H1 (cell line): ENCODE measurements at regions not wholly inside any gene's neighbourhood (a gene's known extent, or its start where the extent isn't known, plus 50 kb on each side); places are given as distances from the start of the nearest gene placed in this dataset.

Experiments used
- CTCF ChIA-PET: fragments of 300-600 bp; sonication (Branson Sonifier 250); formaldehyde crosslinking; loops from one replicate; lab custom pipeline; 2021; ENCODE audit not compliant: partially characterized antibody; lab: Charles Lee
- POLR2A ChIA-PET: fragments of 300-600 bp; sonication (Branson Sonifier 250); formaldehyde crosslinking; loops from one replicate; lab custom pipeline; 2021; ENCODE audit warnings: inconsistent platforms; ENCODE audit not compliant: partially characterized antibody; lab: Charles Lee
- DNase-seq, 2 experiments: peaks; one replicate each; pipeline versions ENCODE4 v3.0.0 to v3.0.0-alpha.2; 2010 to 2022; ENCODE audit warnings: low spot score in 2 of 2, low read depth in 1 of 2, mixed read lengths in 1 of 2
- FAIRE-seq: peaks from 2 replicates; lab custom pipeline; 2011; peaks lifted over from hg19 to GRCh38; lab: Jason Lieb, UNC
- H2AFZ ChIP-seq: 2 replicates; pipeline ENCODE4 v1.8.1; 2012; ENCODE audit warnings: low read length, inconsistent platforms
- H2AK5ac ChIP-seq: 2 replicates; pipeline ENCODE4 v1.6.1; 2013; ENCODE audit warnings: low read depth, low read length
- H2BK120ac ChIP-seq: replicated peaks from 2 replicates; pipeline ENCODE3; 2013; ENCODE audit warnings: low read depth, low read length, inconsistent platforms
- H2BK12ac ChIP-seq: 2 replicates; pipeline ENCODE4 v1.6.1; 2013; ENCODE audit warnings: low read depth, low read length
- H2BK15ac ChIP-seq: 2 replicates; pipeline ENCODE4 v1.6.1; 2013; ENCODE audit warnings: low read length
- H2BK20ac ChIP-seq: 2 replicates; pipeline ENCODE4 v1.6.1; 2013; ENCODE audit warnings: low read length
- H2BK5ac ChIP-seq: 2 replicates; pipeline ENCODE4 v1.6.1; 2013; ENCODE audit warnings: low read depth, low read length
- H3K14ac ChIP-seq: 2 replicates; pipeline ENCODE4 v1.6.1; 2013; ENCODE audit warnings: inconsistent platforms; ENCODE audit not compliant: insufficient read length
- H3K18ac ChIP-seq: 2 replicates; pipeline ENCODE4 v1.6.1; 2013; ENCODE audit warnings: low read length; ENCODE audit errors: extremely low read depth
- H3K23ac ChIP-seq: 2 replicates; pipeline ENCODE4 v1.6.1; 2013; ENCODE audit warnings: inconsistent platforms; ENCODE audit not compliant: insufficient read length
- H3K23me2 ChIP-seq: 2 replicates; pipeline ENCODE4 v1.6.1; 2013; ENCODE audit warnings: low read depth, low read length
- H3K27ac ChIP-seq: 2 replicates; pipeline ENCODE4 v1.6.1; 2011; ENCODE audit warnings: low read depth, low read length, inconsistent platforms
- H3K27me3 ChIP-seq, 4 experiments: replicated peaks in 1 of 4; 1 replicate in 1 of 4; 2 replicates in 3 of 4; pipeline versions ENCODE4 v1.6.1 to v1.8.1; 2011 to 2013; ENCODE audit warnings: low read length in 3 of 4, mild to moderate bottlenecking in 3 of 4, inconsistent platforms in 2 of 4, mixed read lengths in 2 of 4, moderate library complexity in 1 of 4; ENCODE audit not compliant: control insufficient read depth in 3 of 4, insufficient read depth in 3 of 4; ENCODE audit errors: extremely low read depth in 1 of 4
- H3K36me3 ChIP-seq, 4 experiments: 2 replicates each; pipeline versions ENCODE4 v1.6.1 to v1.8.1; 2011 to 2013; ENCODE audit warnings: mild to moderate bottlenecking in 4 of 4, low read length in 3 of 4, moderate library complexity in 2 of 4, control low read depth in 1 of 4, inconsistent platforms in 1 of 4; ENCODE audit not compliant: insufficient read depth in 4 of 4, control insufficient read depth in 2 of 4
- H3K4ac ChIP-seq: replicated peaks from 2 replicates; pipeline ENCODE3; 2013; ENCODE audit warnings: low read length, low read depth, mixed read lengths, inconsistent platforms; ENCODE audit not compliant: insufficient read length
- H3K4me1 ChIP-seq, 4 experiments: replicated peaks in 1 of 4; 1 replicate in 1 of 4; 2 replicates in 3 of 4; pipeline versions ENCODE4 v1.6.1 to v1.8.1; 2011 to 2013; ENCODE audit warnings: low read length in 3 of 4, inconsistent platforms in 2 of 4, mixed read lengths in 1 of 4; ENCODE audit not compliant: insufficient read depth in 4 of 4, control insufficient read depth in 3 of 4
- H3K4me2 ChIP-seq, 2 experiments: 2 replicates each; pipeline versions ENCODE4 v1.6.1 to v1.8.1; 2011 to 2013; ENCODE audit warnings: low read depth in 2 of 2, low read length in 2 of 2, control low read depth in 1 of 2, inconsistent platforms in 1 of 2, mild to moderate bottlenecking in 1 of 2; ENCODE audit not compliant: insufficient read depth in 1 of 2
- H3K4me3 ChIP-seq, 4 experiments: fragments of 200-600, 300-600 bp in 1 of 4; sonication (generic), shearing (Covaris generic), sonication (Bioruptor Twin) in 1 of 4; 2 replicates each; pipeline versions ENCODE4 v1.5.1 to v1.8.1; 2011 to 2016; ENCODE audit warnings: low read length in 4 of 4, low read depth in 3 of 4, control low read depth in 2 of 4, inconsistent platforms in 2 of 4, mild to moderate bottlenecking in 2 of 4, mixed read lengths in 1 of 4, moderate library complexity in 1 of 4; ENCODE audit not compliant: insufficient read depth in 2 of 4; ENCODE audit errors: extremely low read depth in 1 of 4
- H3K56ac ChIP-seq: replicated peaks from 2 replicates; pipeline ENCODE3; 2013; ENCODE audit warnings: low read depth, mild to moderate bottlenecking, mixed read lengths, low read length, inconsistent platforms; ENCODE audit not compliant: insufficient read length
- H3K79me1 ChIP-seq: 2 replicates; pipeline ENCODE4 v1.6.1; 2013; ENCODE audit warnings: low read depth, low read length, control low read depth
- H3K79me2 ChIP-seq, 2 experiments: 2 replicates each; pipeline versions ENCODE4 v1.6.1 to v1.8.1; 2012 to 2013; ENCODE audit warnings: low read length in 2 of 2, mild to moderate bottlenecking in 2 of 2, inconsistent platforms in 1 of 2; ENCODE audit not compliant: insufficient read depth in 2 of 2, control insufficient read depth in 1 of 2
- H3K9ac ChIP-seq, 4 experiments: replicated peaks in 1 of 4; 1 replicate in 1 of 4; 2 replicates in 3 of 4; pipeline versions ENCODE4 v1.6.1 to v1.8.1; 2011 to 2013; ENCODE audit warnings: low read depth in 3 of 4, low read length in 3 of 4, control low read depth in 2 of 4, mild to moderate bottlenecking in 2 of 4, moderate library complexity in 2 of 4, inconsistent platforms in 1 of 4; ENCODE audit errors: extremely low read depth in 1 of 4
- H3K9me3 ChIP-seq, 2 experiments: 2 replicates each; pipeline versions ENCODE4 v1.6.1 to v1.8.1; 2012 to 2013; ENCODE audit warnings: mild to moderate bottlenecking in 2 of 2, moderate library complexity in 2 of 2, control low read depth in 1 of 2, inconsistent platforms in 1 of 2, low read depth in 1 of 2, low read length in 1 of 2, mixed read lengths in 1 of 2; ENCODE audit not compliant: insufficient read depth in 2 of 2
- H4K20me1 ChIP-seq, 2 experiments: replicated peaks in 1 of 2; 2 replicates each; pipeline versions ENCODE3 to v1.8.1; 2011 to 2013; ENCODE audit warnings: inconsistent platforms in 2 of 2, low read length in 2 of 2, mild to moderate bottlenecking in 1 of 2; ENCODE audit not compliant: insufficient read depth in 2 of 2, control insufficient read depth in 1 of 2
- H4K5ac ChIP-seq: 2 replicates; pipeline ENCODE4 v1.6.1; 2013; ENCODE audit warnings: low read length, low read depth, mixed read lengths, inconsistent platforms; ENCODE audit not compliant: insufficient read length
- H4K8ac ChIP-seq: 2 replicates; pipeline ENCODE4 v1.8.0; 2013; ENCODE audit warnings: mild to moderate bottlenecking, moderate library complexity, low read length, inconsistent platforms; ENCODE audit not compliant: insufficient read depth; ENCODE audit errors: extremely low read depth
- H4K91ac ChIP-seq: replicated peaks from 2 replicates; pipeline ENCODE3; 2013; ENCODE audit warnings: low read length, mixed read lengths, inconsistent platforms; ENCODE audit not compliant: insufficient read length
- ATF3 ChIP-seq: IDR thresholded peaks from 2 replicates; pipeline ENCODE4 v1.6.1; 2011; ENCODE audit warnings: low read depth, mild to moderate bottlenecking, low read length; ENCODE audit not compliant: insufficient read depth
- CBX5 ChIP-seq: fragments of 300-800, 300-1000 bp; sonication (generic); IDR thresholded peaks from 2 replicates; pipeline ENCODE4 v1.7.1; 2016; ENCODE audit warnings: antibody characterized with exemption, low read length, low read depth
- CBX8 ChIP-seq: fragments of 300-800, 300-1000 bp; sonication (generic); IDR thresholded peaks from 2 replicates; pipeline ENCODE4 v1.7.1; 2016; ENCODE audit warnings: low read depth, low read length, borderline replicate concordance
- CREB1 ChIP-seq: IDR thresholded peaks from 2 replicates; pipeline ENCODE4 v1.6.1; 2012; ENCODE audit warnings: inconsistent platforms
- CTBP2 ChIP-seq: IDR thresholded peaks from 2 replicates; pipeline ENCODE4 v1.7.0; 2011; ENCODE audit warnings: borderline replicate concordance, mild to moderate bottlenecking, moderate library complexity, mixed read lengths, low read length; ENCODE audit not compliant: insufficient read depth, insufficient read length
- JUND ChIP-seq: IDR thresholded peaks from 2 replicates; pipeline ENCODE4 v1.6.1; 2011; ENCODE audit warnings: mild to moderate bottlenecking, improper control_type of control experiment, low read length
- KDM1A ChIP-seq: fragments of 200-600, 300-600 bp; sonication (generic); IDR thresholded peaks from 2 replicates; pipeline ENCODE4 v1.7.1; 2016; ENCODE audit warnings: mild to moderate bottlenecking, low read length, borderline replicate concordance
- MAX ChIP-seq: IDR thresholded peaks from 2 replicates; pipeline ENCODE4 v1.6.1; 2012; ENCODE audit warnings: inconsistent platforms
- NANOG ChIP-seq: IDR thresholded peaks from 2 replicates; pipeline ENCODE4 v1.6.1; 2011; ENCODE audit warnings: low read length, low read depth, mild to moderate bottlenecking, inconsistent platforms; ENCODE audit not compliant: insufficient read depth, poor library complexity, severe bottlenecking
- POU5F1 ChIP-seq: IDR thresholded peaks from 2 replicates; pipeline ENCODE4 v1.6.1; 2011; ENCODE audit warnings: low read depth, mild to moderate bottlenecking, low read length, moderate library complexity
- SAP30 ChIP-seq: fragments of 300-600 bp; sonication (generic); IDR thresholded peaks from 2 replicates; pipeline ENCODE4 v1.7.1; 2012; ENCODE audit warnings: low read length, moderate library complexity, mild to moderate bottlenecking, inconsistent platforms; ENCODE audit not compliant: insufficient read depth, insufficient replicate concordance
- SIX5 ChIP-seq: IDR thresholded peaks from 2 replicates; pipeline ENCODE4 v1.6.1; 2011; ENCODE audit warnings: mild to moderate bottlenecking, low read depth, low read length
- SP4 ChIP-seq: IDR thresholded peaks from 2 replicates; pipeline ENCODE4 v1.6.1; 2012; ENCODE audit warnings: low read length, inconsistent platforms
- TAF7 ChIP-seq: optimal IDR thresholded peaks from 2 replicates; pipeline ENCODE3; 2011; ENCODE audit warnings: low read depth, mild to moderate bottlenecking, inconsistent platforms, low read length, moderate library complexity, borderline replicate concordance
- TEAD4 ChIP-seq: IDR thresholded peaks from 2 replicates; pipeline ENCODE4 v1.6.1; 2012; ENCODE audit warnings: low read depth, low read length, inconsistent platforms, mixed read lengths
- WGBS, 2 experiments: shearing (Covaris generic) in 1 of 2; methylation state at CpG; one replicate each; pipeline versions ENCODE4 v1.1.6 to v1.1.7; 2013 to 2015; ENCODE audit warnings: low lambda C conversion rate in 2 of 2, mixed read lengths in 2 of 2, inconsistent platforms in 1 of 2, low coverage in 1 of 2, missing lambda C conversion rate in 1 of 2; ENCODE audit not compliant: insufficient replicate concordance in 2 of 2, insufficient coverage in 1 of 2, insufficient read length in 1 of 2; ENCODE audit errors: extremely low coverage in 1 of 2, missing lambda C conversion rate in 1 of 2; 5-methylcytosine and 5-hydroxymethylcytosine counted together

- Histone ChIP-seq H4K20me1 (no peaks in the 10 kb centered on the region), H3K9me3 (no peaks in the 10 kb centered on the region), H2BK20ac (no peak overlapping the region), H2AFZ (no peak overlapping the region), H2BK120ac (no peak overlapping the region), H3K79me1 (no peaks in the 10 kb centered on the region), H4K91ac (no peak overlapping the region), H4K8ac (no peak overlapping the region), H3K18ac (no peak overlapping the region), H3K56ac (no peak overlapping the region), H3K9ac (no peak overlapping the region), H3K14ac (no peak overlapping the region), H2BK12ac (no peak overlapping the region), H3K36me3 (no peaks in the 10 kb centered on the region)
- CTCF ChIA-PET: interaction anchor here (2.3 kb wide), 1 partner anchor 9 kb away, joined by 7 read pairs; no protein-coding TSS in a partner anchor
- POLR2A ChIA-PET: no interaction called here
- WGBS, 2 experiments: 93% methylated on average over 5 of the region's 5 CpGs; no CpG with 5 or more reads in 1 of the 2 experiments
- no peak for TF ChIP-seq JUND
- TF ChIP-seq ATF3: no peak
- TF ChIP-seq CBX8: no peak
- no peak for TF ChIP-seq SP4
- TF ChIP-seq MAX: no peak
- TF ChIP-seq KDM1A: no peak
- no peak for TF ChIP-seq TAF7
- TF ChIP-seq SIX5: no peak
- TF ChIP-seq CREB1: no peak
- no peak for TF ChIP-seq CTBP2
- TF ChIP-seq TEAD4: no peak
- TF ChIP-seq POU5F1: no peak
- TF ChIP-seq SAP30: no peak
- TF ChIP-seq CBX5: no peak
- TF ChIP-seq NANOG: no peak
- TF ChIP-seq, all 59 proteins: peak for 0
- Histone ChIP-seq H2BK5ac (no peak overlapping the region), H4K5ac (no peak overlapping the region), H3K23ac (no peak overlapping the region), H3K79me2 (no peaks in the 10 kb centered on the region), H3K4me3 (no peak overlapping the region), H3K23me2 (no peaks in the 10 kb centered on the region), H3K4me1 (no peaks in the 10 kb centered on the region; a peak in 1 of 7 replicates), H3K27me3 (no peaks in the 10 kb centered on the region), H2AK5ac (no peak overlapping the region), H3K4ac (no peak overlapping the region), H2BK15ac (no peak overlapping the region), H3K4me2 (no peak overlapping the region), H3K27ac (no peak overlapping the region)
- no peak for DNase-seq
- FAIRE-seq: no peak
Observed at GRCh38 chr5:4410151-4410550, 730.0 kb upstream of the ADAMTS16 start.
